ENCODE measurements at regions not wholly inside any gene's neighbourhood (a gene's known extent, or its start where the extent isn't known, plus 50 kb on each side); places are given as distances from the start of the nearest gene placed in this dataset.

- Mint-ChIP-seq H3K27ac (no peak overlapping the region), H3K4me1 (peaks cover 7% of the 10 kb centered on the region), H3K4me3 (no peak overlapping the region), H3K36me3 (ENCODE audit: low read depth) (peaks cover 3% of the 10 kb centered on the region), H3K9me3 (peaks cover 13% of the 10 kb centered on the region), H3K27me3 (ENCODE audit: low read depth) (peaks cover 15% of the 10 kb centered on the region)
- no peak for TF ChIP-seq CTCF (IDR thresholded peaks at IDR 0.05; ENCODE audit: unreplicated experiment in 3 of 3)
These were observed 111.6 kb downstream of the LEPR start for GRCh38 chr1:65531972-65532570.

GRCh38 chr1:65535981-65536380 is 115.5 kb downstream of the LEPR start:
- no peak for TF ChIP-seq CTCF (IDR thresholded peaks at IDR 0.05; ENCODE audit: unreplicated experiment in 3 of 3)
- Mint-ChIP-seq H3K4me3 (no peak overlapping the region), H3K4me1 (no peaks in the 10 kb centered on the region), H3K36me3 (ENCODE audit: low read depth) (peaks cover 3% of the 10 kb centered on the region), H3K27me3 (ENCODE audit: low read depth) (peaks cover 3% of the 10 kb centered on the region), H3K27ac (no peak overlapping the region), H3K9me3 (peaks cover 13% of the 10 kb centered on the region)

- Mint-ChIP-seq H3K9me3 (peaks cover 8% of the 10 kb centered on the region), H3K4me1 (no peaks in the 10 kb centered on the region), H3K27ac (no peak overlapping the region), H3K4me3 (no peak overlapping the region), H3K27me3 (ENCODE audit: low read depth) (no peaks in the 10 kb centered on the region), H3K36me3 (ENCODE audit: low read depth) (no peaks in the 10 kb centered on the region)
- TF ChIP-seq CTCF (IDR thresholded peaks at IDR 0.05; ENCODE audit: unreplicated experiment in 3 of 3): no peak
These were observed 117.6 kb downstream of the LEPR start for GRCh38 chr1:65538086-65538485.

GRCh38 chr1:65538664-65539063 is 118.2 kb downstream of the LEPR start:
- H3K36me3 Mint-ChIP-seq (ENCODE audit: low read depth): no peaks in the 10 kb centered on the region
- no peaks in the 10 kb centered on the region for H3K27me3 Mint-ChIP-seq (ENCODE audit: low read depth)
- H3K9me3 Mint-ChIP-seq: peaks cover 11% of the 10 kb centered on the region
- no peaks in the 10 kb centered on the region for H3K4me1 Mint-ChIP-seq
- H3K27ac Mint-ChIP-seq: no peak overlapping the region
- no peak overlapping the region for H3K4me3 Mint-ChIP-seq
- TF ChIP-seq CTCF (IDR thresholded peaks at IDR 0.05; ENCODE audit: unreplicated experiment in 3 of 3): no peak

GRCh38 chr1:65539266-65540131 is 119.0 kb downstream of the LEPR start:
- no peaks in the 10 kb centered on the region for H3K36me3 Mint-ChIP-seq (ENCODE audit: low read depth)
- no peak for TF ChIP-seq CTCF (IDR thresholded peaks at IDR 0.05; ENCODE audit: unreplicated experiment in 3 of 3)
- no peaks in the 10 kb centered on the region for H3K27me3 Mint-ChIP-seq (ENCODE audit: low read depth)
- peaks cover 13% of the 10 kb centered on the region for H3K9me3 Mint-ChIP-seq
- no peak overlapping the region for H3K27ac Mint-ChIP-seq
- no peaks in the 10 kb centered on the region for H3K4me1 Mint-ChIP-seq
- H3K4me3 Mint-ChIP-seq: no peak overlapping the region
